ENCODE measurements at regions not wholly inside any gene's neighbourhood (a gene's known extent, or its start where the extent isn't known, plus 50 kb on each side); places are given as distances from the start of the nearest gene placed in this dataset.

DNA sequence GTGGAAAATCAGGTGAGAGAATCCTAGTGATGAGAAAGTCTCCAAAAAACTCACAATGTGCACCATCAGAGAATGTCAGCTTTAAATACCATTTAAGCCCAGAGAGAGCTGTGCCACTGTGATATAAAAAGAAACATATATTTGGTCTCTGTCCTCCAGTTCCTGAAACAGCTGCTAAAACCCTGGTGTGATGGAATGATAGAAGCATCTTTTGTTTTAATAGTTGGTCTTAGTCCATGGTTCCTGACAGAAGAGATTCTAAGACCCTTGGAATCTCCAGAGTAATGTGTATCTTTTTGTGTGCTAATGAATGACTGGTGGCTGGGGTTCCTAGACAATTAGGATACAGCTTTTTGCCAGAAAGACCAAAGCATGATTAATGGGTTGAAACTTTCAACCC is 302.8 kb upstream of the B3GALT2 start:
- TF ChIP-seq CTCF (IDR thresholded peaks at IDR 0.05; ENCODE audit: low read depth, low read length), result no peak
- Histone ChIP-seq H3K27me3 (no peaks in the 10 kb centered on the region), H3K4me1 (no peaks in the 10 kb centered on the region), H3K4me3 (ENCODE audit: low read depth, low read length) (no peak overlapping the region), H3K9me3 (no peaks in the 10 kb centered on the region), H3K36me3 (no peaks in the 10 kb centered on the region)
- no peak for DNase-seq

DNA sequence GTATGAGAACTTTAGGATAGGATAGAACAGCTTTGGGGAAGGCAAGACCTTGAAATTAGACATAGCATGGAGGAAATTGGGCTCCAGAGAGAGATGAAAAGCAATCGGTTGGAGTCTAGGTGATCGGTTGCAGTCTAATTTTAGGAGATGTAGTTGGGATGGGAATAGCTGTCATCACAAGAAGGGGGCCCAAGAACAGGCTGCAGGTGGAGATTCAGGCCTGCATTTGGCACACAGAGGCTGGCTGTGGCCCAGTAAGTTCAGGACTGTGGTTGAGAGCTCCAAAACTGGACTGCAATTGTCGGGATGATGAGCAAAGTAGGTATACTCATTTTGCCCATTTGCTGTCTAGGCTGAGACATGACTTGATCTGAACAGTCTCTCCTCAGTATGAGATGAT is 301.3 kb upstream of the B3GALT2 start:
- H3K4me1 ChIP-seq, result no peaks in the 10 kb centered on the region
- no peaks in the 10 kb centered on the region for H3K27me3 ChIP-seq
- TF ChIP-seq CTCF (IDR thresholded peaks at IDR 0.05; ENCODE audit: low read depth, low read length), result no peak
- H3K36me3 ChIP-seq, result no peaks in the 10 kb centered on the region
- H3K9me3 ChIP-seq, result no peaks in the 10 kb centered on the region
- no peak for DNase-seq
- no peak overlapping the region for H3K4me3 ChIP-seq (ENCODE audit: low read depth, low read length)

GRCh38 chr1:193486671-193487229 is 300.3 kb upstream of the B3GALT2 start:
- Histone ChIP-seq H3K4me1 (no peaks in the 10 kb centered on the region), H3K4me3 (ENCODE audit: low read depth, low read length) (no peak overlapping the region), H3K36me3 (no peaks in the 10 kb centered on the region), H3K9me3 (no peaks in the 10 kb centered on the region), H3K27me3 (no peaks in the 10 kb centered on the region)
- no peak for DNase-seq
- TF ChIP-seq CTCF (IDR thresholded peaks at IDR 0.05; ENCODE audit: low read depth, low read length), result no peak

DNA sequence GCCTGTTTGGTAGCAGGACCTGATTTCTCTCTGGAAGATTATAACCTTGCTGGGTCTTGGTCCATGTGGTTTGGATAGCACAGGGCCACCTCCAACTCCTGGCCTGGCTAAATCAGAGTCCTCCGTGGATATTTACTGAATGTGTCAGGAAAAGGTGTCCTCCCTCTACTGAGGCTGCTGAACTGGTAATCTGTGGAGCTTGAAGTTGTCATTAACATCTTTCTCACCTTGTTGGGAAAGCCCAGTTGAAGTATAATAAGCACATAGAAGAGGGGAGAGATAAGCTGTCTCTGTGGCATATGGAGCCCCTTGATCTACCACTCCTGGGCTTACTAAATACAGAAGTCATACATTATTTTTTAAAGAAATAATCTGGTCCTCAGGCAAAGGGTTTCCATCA is 294.3 kb upstream of the B3GALT2 start:
- H3K9me3 ChIP-seq, result no peaks in the 10 kb centered on the region
- H3K27me3 ChIP-seq, result no peaks in the 10 kb centered on the region
- no peaks in the 10 kb centered on the region for H3K4me1 ChIP-seq
- no peak for DNase-seq
- no peak overlapping the region for H3K4me3 ChIP-seq (ENCODE audit: low read depth, low read length)
- no peaks in the 10 kb centered on the region for H3K36me3 ChIP-seq
- no peak for TF ChIP-seq CTCF (IDR thresholded peaks at IDR 0.05; ENCODE audit: low read depth, low read length)

DNA sequence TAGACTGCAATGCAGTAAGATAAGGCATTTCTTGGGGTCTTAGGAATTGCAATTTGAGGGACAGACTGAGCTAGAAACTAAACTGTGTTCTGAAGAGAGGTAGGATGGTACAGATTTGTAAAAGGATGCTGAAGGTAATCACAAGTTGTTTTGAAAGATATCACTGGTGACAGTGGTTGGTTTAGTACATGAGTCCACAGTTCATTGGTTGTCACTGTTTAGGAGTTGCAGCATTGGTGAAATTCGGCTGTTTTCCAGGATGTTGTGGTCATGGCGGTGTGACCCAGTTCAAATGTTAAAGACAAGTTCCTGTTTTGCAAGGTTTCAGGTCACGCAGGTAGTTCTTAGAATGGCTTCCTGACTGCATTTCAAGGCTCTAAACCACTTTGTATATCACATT is 292.8 kb upstream of the B3GALT2 start:
- no peak for DNase-seq
- no peaks in the 10 kb centered on the region for H3K36me3 ChIP-seq
- no peaks in the 10 kb centered on the region for H3K4me1 ChIP-seq
- H3K4me3 ChIP-seq (ENCODE audit: low read depth, low read length), result no peak overlapping the region
- TF ChIP-seq CTCF (IDR thresholded peaks at IDR 0.05; ENCODE audit: low read depth, low read length), result no peak
- H3K27me3 ChIP-seq, result no peaks in the 10 kb centered on the region
- H3K9me3 ChIP-seq, result no peaks in the 10 kb centered on the region

GRCh38 chr1:193476748-193477147 is 290.3 kb upstream of the B3GALT2 start:
- no peak for TF ChIP-seq CTCF (IDR thresholded peaks at IDR 0.05; ENCODE audit: low read depth, low read length)
- no peak overlapping the region for H3K4me3 ChIP-seq (ENCODE audit: low read depth, low read length)
- H3K36me3 ChIP-seq, result no peaks in the 10 kb centered on the region
- no peaks in the 10 kb centered on the region for H3K4me1 ChIP-seq
- no peaks in the 10 kb centered on the region for H3K9me3 ChIP-seq
- H3K27me3 ChIP-seq, result no peaks in the 10 kb centered on the region
- no peak for DNase-seq
